ENCODE measurements at regions not wholly inside any gene's neighbourhood (a gene's known extent, or its start where the extent isn't known, plus 50 kb on each side); places are given as distances from the start of the nearest gene placed in this dataset.

- intact Hi-C loops (cut with DNase I; ENCODE audit: low total_unique reads): no loop called here
- no peaks in the 10 kb centered on the region for H3K27me3 ChIP-seq
- H3K4me3 ChIP-seq: no peak overlapping the region
- no peak overlapping the region for H3K27ac ChIP-seq
- H3K36me3 ChIP-seq (ENCODE audit: low read depth, missing control alignments): no peaks in the 10 kb centered on the region
- DNase-seq: no peak
- WGBS, 2 donors: 53% methylated on average over 4 of the region's 4 CpGs
- H3K4me1 ChIP-seq: no peaks in the 10 kb centered on the region
- TF ChIP-seq CTCF (IDR thresholded peaks at IDR 0.05) (no peak), POLR2A (IDR thresholded peaks at IDR 0.05) (no peak)
- no peaks in the 10 kb centered on the region for H3K9me3 ChIP-seq
Measured at GRCh38 chr9:94204174-94204573, 54.9 kb upstream of the ZNF169 start.

- Histone ChIP-seq H3K36me3 (ENCODE audit: low read depth, missing control alignments) (no peaks in the 10 kb centered on the region), H3K27ac (no peak overlapping the region), H3K27me3 (no peaks in the 10 kb centered on the region), H3K9me3 (no peaks in the 10 kb centered on the region), H3K4me3 (no peak overlapping the region), H3K4me1 (no peaks in the 10 kb centered on the region)
- 94 to 95% methylated on average over 1 of the region's 1 CpG for WGBS, 2 donors
- intact Hi-C loops (cut with DNase I; ENCODE audit: low total_unique reads): no loop called here
- TF ChIP-seq CTCF (IDR thresholded peaks at IDR 0.05) (no peak), POLR2A (IDR thresholded peaks at IDR 0.05) (no peak)
- no peak for DNase-seq
Measured at GRCh38 chr9:94207781-94208180, 51.3 kb upstream of the ZNF169 start.

MicroRNAs in the stretch of these regions (microRNA counts, 767-probe panel; counts per million panel counts)
- 9,802 to 10,278 counts per million in 2 donors for microRNA hsa-let-7d-5p
- microRNA hsa-let-7f-5p: 9,079 to 9,893 counts per million in 2 donors

Small RNAs in the stretch of these regions (microRNA-seq; reads per million reads assigned to microRNA genes)
- gene MIRLET7A1 (ENCODE audit: borderline number of aligned reads in 2 of 2, borderline replicate concordance in 1 of 2) (454 to 553 reads per million in 2 donors), gene MIRLET7D (ENCODE audit: borderline number of aligned reads in 2 of 2, borderline replicate concordance in 1 of 2) (18,453 to 21,607 reads per million in 2 donors), gene MIRLET7F1 (ENCODE audit: borderline number of aligned reads in 2 of 2, borderline replicate concordance in 1 of 2) (544 to 651 reads per million in 2 donors)

Small RNAs in the stretch of these regions (small RNA-seq; reads per million reads assigned to genes)
- gene MIRLET7A1 (2.9 to 8.2 reads per million in 2 donors), gene MIRLET7D (63.6 to 104 reads per million in 2 donors), gene MIRLET7F1 (43.8 to 65.8 reads per million in 2 donors)
